Peyer's patch (tissue), 4 donors: ENCODE measurements at regions not wholly inside any gene's neighbourhood (a gene's known extent, or its start where the extent isn't known, plus 50 kb on each side); places are given as distances from the start of the nearest gene placed in this dataset.

Experiments
- DNase-seq, 3 donors: peaks; one replicate each; pipeline ENCODE4 v3.0.0-alpha.2; 2017 to 2019
- H3K27ac ChIP-seq, 4 donors: fragments of 200-600 bp; sonication (generic); one replicate each; pipeline ENCODE4 v1.5.1; 2016 to 2019
- H3K27me3 ChIP-seq, 2 donors: fragments of 200-600 bp; sonication (generic); one replicate each; pipeline ENCODE4 v1.5.1; 2019
- H3K36me3 ChIP-seq, 3 donors: fragments of 200-600 bp; sonication (generic); one replicate each; pipeline ENCODE4 v1.5.1; 2016 to 2019
- H3K4me1 ChIP-seq, 4 donors: fragments of 200-600 bp; sonication (generic); one replicate each; pipeline ENCODE4 v1.5.1; 2016 to 2019
- H3K4me3 ChIP-seq, 4 donors: fragments of 200-600 bp; sonication (generic); 1 replicate in 3 of 4; 2 replicates in 1 of 4; pipeline ENCODE4 v1.5.1; 2016 to 2019; ENCODE audit warnings: mild to moderate bottlenecking in 1 of 4
- H3K9me3 ChIP-seq, 4 donors: fragments of 200-600 bp; sonication (generic); one replicate each; pipeline ENCODE4 v1.5.1; 2016 to 2019; ENCODE audit warnings: mild to moderate bottlenecking in 1 of 4
- CTCF ChIP-seq, 6 experiments: fragments of 450-650 bp in 4 of 6; fragments of 200-600 bp in 2 of 6; sonication (generic) in 1 of 6; IDR thresholded peaks; one replicate each; pipeline ENCODE4 v1.5.1; 2017 to 2019; ENCODE audit warnings: antibody characterized with exemption in 6 of 6, mild to moderate bottlenecking in 3 of 6, moderate library complexity in 1 of 6
- POLR2A ChIP-seq, 2 donors: fragments of 450-650 bp; IDR thresholded peaks; one replicate each; pipeline ENCODE4 v1.5.1; 2017; ENCODE audit warnings: antibody characterized with exemption in 2 of 2, mild to moderate bottlenecking in 2 of 2, moderate library complexity in 2 of 2

- Histone ChIP-seq H3K36me3 (no peaks in the 10 kb centered on the region), H3K9me3 (no peaks in the 10 kb centered on the region), H3K27me3 (no peaks in the 10 kb centered on the region), H3K4me1 (no peaks in the 10 kb centered on the region), H3K27ac (no peak overlapping the region), H3K4me3 (no peak overlapping the region)
- TF ChIP-seq POLR2A (IDR thresholded peaks at IDR 0.05) (no peak), CTCF (IDR thresholded peaks at IDR 0.05) (no peak)
- no peak for DNase-seq
These were observed 128.6 kb upstream of the MYL2 start for GRCh38 chr12:111048991-111049390.

DNA sequence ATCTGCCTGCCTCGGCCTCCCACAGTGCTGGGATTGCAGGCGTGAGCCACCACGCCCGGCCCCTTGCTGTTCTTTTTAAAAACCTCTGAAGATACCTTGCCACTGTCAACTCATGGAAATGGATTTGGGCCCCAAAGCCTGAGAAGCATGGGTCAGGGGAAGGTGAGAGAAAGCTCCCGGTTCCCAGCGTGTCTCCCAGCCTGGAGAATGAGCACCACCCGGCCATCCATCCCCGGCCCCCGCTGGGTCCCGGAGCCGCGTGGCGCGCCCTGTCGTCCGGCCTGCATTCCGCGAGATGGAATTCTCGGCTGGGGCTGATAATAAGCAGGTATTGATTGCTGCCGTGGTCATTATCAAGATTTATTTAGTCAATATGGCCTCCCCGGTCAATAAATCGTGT lies 126.5 kb upstream of the MYL2 start:
- TF ChIP-seq POLR2A (IDR thresholded peaks at IDR 0.05), result no peak
- no peak for TF ChIP-seq CTCF (IDR thresholded peaks at IDR 0.05)
- Histone ChIP-seq H3K27ac (no peak overlapping the region), H3K27me3 (no peaks in the 10 kb centered on the region), H3K36me3 (no peaks in the 10 kb centered on the region), H3K9me3 (no peaks in the 10 kb centered on the region), H3K4me1 (no peaks in the 10 kb centered on the region), H3K4me3 (no peak overlapping the region)
- DNase-seq, result no peak

- Histone ChIP-seq H3K36me3 (no peaks in the 10 kb centered on the region), H3K27ac (no peak overlapping the region), H3K9me3 (no peaks in the 10 kb centered on the region), H3K4me1 (no peaks in the 10 kb centered on the region), H3K27me3 (no peaks in the 10 kb centered on the region), H3K4me3 (no peak overlapping the region)
- no peak for DNase-seq
- no peak for TF ChIP-seq POLR2A (IDR thresholded peaks at IDR 0.05)
- no peak for TF ChIP-seq CTCF (IDR thresholded peaks at IDR 0.05)
These were observed 125.6 kb upstream of the MYL2 start for GRCh38 chr12:111045941-111046340.

- Histone ChIP-seq H3K36me3 (no peaks in the 10 kb centered on the region), H3K27ac (no peak overlapping the region), H3K4me3 (no peak overlapping the region), H3K4me1 (no peaks in the 10 kb centered on the region), H3K27me3 (no peaks in the 10 kb centered on the region), H3K9me3 (no peaks in the 10 kb centered on the region)
- DNase-seq, result no peak
- TF ChIP-seq POLR2A (IDR thresholded peaks at IDR 0.05), result no peak
- TF ChIP-seq CTCF (IDR thresholded peaks at IDR 0.05), result no peak
These were observed 120.7 kb upstream of the MYL2 start for GRCh38 chr12:111041091-111041490.

GRCh38 chr12:111040690-111041089 lies 120.3 kb upstream of the MYL2 start:
- TF ChIP-seq POLR2A (IDR thresholded peaks at IDR 0.05), result no peak
- no peak for TF ChIP-seq CTCF (IDR thresholded peaks at IDR 0.05)
- DNase-seq, result no peak
- Histone ChIP-seq H3K27me3 (peaks cover 0 to 1% of the 10 kb centered on the region in 2 donors), H3K27ac (no peak overlapping the region), H3K4me1 (no peaks in the 10 kb centered on the region), H3K36me3 (no peaks in the 10 kb centered on the region), H3K9me3 (no peaks in the 10 kb centered on the region), H3K4me3 (no peak overlapping the region)

DNA sequence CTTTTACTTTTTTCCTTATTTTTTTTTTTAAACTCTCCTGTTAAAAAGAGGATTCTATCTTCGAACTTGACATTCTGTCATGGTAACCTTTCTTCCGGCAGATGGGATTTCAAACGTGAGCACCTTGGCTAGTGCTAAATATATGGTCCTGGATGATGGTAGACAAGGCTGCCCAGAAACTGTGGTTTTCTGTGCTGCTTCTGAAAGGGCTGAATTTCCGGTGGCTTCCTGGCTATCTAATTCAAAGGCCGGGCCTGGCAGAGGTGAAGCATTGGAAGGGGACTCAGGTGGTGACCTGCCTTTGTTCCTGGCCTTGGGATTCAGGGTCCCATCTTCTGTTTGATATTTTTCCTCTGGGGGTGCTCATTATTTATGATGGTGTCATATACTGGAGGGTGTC lies 118.6 kb upstream of the MYL2 start:
- no peak for DNase-seq
- peaks cover 0 to 9% of the 10 kb centered on the region in 2 donors for H3K27me3 ChIP-seq

More for the DNA sequence above, 118.6 kb upstream of the MYL2 start:
- TF ChIP-seq POLR2A (IDR thresholded peaks at IDR 0.05), result no peak
- no peak for TF ChIP-seq CTCF (IDR thresholded peaks at IDR 0.05)
- Histone ChIP-seq H3K36me3 (no peaks in the 10 kb centered on the region), H3K27ac (no peak overlapping the region), H3K9me3 (no peaks in the 10 kb centered on the region), H3K4me3 (no peak overlapping the region), H3K4me1 (peaks cover 0 to 8% (median 0%) of the 10 kb centered on the region in 4 donors)
